ENCODE measurements at regions not wholly inside any gene's neighbourhood (a gene's known extent, or its start where the extent isn't known, plus 50 kb on each side); places are given as distances from the start of the nearest gene placed in this dataset.

- no peak for DNase-seq (ENCODE audit: low read depth in 2 of 2)
Measured at GRCh38 chr11:62030071-62030684, 62.7 kb upstream of the FTH1 start.

GRCh38 chr11:62026739-62027370 is 59.4 kb upstream of the FTH1 start:
- DNase-seq (ENCODE audit: low read depth in 2 of 2), result no peak

- peak in 1 of 2 donors; percentile 54 for DNase-seq (ENCODE audit: low read depth in 2 of 2)
Measured at GRCh38 chr11:62025487-62026105, 58.2 kb upstream of the FTH1 start.

DNA sequence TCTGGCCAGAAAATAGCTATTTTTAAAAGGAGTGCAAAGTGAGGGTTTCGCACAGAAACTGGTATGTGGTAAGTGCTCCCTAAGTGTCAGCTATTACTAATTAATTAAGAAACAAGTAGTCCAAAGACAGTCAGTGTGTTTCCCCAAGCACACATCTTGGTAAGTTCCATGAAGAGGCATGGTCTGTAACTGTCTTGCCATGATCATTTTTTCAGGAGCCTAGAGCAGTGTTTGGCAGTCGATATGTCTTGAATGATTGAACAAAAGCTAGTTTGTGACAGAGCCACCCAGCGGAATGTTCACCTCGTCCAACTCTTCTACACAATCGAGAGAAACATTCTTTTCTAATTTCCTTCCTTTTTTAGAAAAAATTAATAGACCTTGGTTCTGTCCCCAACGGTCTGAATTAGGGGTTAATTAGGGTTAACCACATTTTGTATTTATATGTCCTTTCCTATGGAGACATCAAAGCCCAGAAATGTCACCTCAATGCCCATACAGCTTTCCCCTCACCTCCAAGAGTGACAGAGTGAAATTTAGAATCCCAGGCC is 57.6 kb upstream of the FTH1 start:
- DNase-seq (ENCODE audit: low read depth in 2 of 2), result no peak

- DNase-seq (ENCODE audit: low read depth in 2 of 2), result no peak
Measured at GRCh38 chr11:62022211-62022610, 54.8 kb upstream of the FTH1 start.

GRCh38 chr11:62020661-62021060 is 53.2 kb upstream of the FTH1 start:
- no peak for DNase-seq (ENCODE audit: low read depth in 2 of 2)

DNA sequence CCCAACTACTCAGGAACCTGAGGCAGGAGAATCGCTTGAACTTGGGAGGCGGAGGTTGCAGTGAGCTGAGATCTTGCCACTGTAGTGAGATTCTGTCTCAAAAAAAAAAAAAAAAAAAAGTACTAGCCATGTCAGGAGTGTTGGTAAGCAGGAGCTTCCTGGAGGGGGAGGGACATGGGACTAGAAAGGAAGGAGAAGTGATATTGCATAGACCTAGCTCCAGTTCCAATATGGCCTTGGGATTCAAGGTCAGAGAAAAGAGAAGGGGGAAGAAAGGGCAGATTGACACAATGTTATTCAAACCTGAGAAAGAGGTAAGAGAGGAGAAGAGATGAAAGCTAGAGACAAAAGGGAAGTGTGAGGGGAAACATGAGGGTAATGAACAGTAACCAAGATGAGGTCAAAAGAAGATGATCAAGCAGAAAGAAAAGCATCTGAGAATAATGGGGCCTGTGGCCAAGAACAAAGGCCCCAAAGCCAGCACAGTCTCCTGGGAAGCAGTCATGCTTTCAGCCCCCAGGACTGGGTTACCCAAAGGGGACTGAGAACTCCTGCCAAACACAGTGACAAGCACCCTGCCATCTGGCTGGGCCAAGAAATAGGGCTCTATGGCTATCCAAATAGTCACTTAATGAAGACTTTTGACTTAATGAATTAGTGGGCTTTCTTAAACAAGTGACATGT is 51.7 kb upstream of the FTH1 start:
- DNase-seq (ENCODE audit: low read depth in 2 of 2), result no peak

DNA sequence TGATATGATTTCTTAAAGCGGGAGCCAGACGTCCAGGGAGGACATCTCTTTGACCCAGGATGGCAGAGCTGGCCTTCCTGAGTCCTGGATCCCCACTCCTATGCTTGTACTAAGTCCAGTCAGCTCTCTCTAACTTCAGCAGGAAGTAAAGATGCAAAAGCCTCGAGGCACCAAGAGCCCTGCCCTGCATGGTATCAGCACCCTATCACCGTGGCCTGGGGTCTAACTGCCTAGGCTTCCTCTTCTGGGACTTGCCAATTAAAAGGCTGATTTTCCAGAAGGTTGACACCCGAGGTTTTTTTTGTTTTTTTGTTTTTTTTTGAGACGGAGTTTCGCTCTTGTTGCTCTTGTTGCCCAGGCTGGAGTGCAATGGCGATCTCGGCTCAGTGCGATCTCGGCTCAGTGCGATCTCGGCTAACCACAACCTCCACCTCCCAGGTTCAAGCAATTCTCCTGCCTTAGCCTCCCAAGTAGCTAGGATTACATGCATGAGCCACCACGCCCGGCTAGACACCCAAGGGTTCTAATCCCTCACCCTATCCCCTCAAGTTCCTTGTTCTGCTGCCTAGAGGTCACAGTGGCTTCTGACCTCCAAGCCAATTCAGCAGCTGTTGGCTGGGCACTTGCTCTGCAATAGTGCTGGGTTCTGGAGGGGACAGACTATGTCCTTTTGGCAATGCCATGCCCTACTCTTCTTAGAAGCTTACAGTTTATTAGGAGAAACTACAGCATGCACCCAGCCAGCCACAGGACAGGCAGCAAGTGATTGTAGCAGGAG is 50.6 kb upstream of the FTH1 start:
- no peak for DNase-seq (ENCODE audit: low read depth in 2 of 2)
